ENCODE measurements at regions not wholly inside any gene's neighbourhood (a gene's known extent, or its start where the extent isn't known, plus 50 kb on each side); places are given as distances from the start of the nearest gene placed in this dataset.

- no peak for TF ChIP-seq ZFX (IDR thresholded peaks at IDR 0.05)
- TF ChIP-seq, protein P1, sequence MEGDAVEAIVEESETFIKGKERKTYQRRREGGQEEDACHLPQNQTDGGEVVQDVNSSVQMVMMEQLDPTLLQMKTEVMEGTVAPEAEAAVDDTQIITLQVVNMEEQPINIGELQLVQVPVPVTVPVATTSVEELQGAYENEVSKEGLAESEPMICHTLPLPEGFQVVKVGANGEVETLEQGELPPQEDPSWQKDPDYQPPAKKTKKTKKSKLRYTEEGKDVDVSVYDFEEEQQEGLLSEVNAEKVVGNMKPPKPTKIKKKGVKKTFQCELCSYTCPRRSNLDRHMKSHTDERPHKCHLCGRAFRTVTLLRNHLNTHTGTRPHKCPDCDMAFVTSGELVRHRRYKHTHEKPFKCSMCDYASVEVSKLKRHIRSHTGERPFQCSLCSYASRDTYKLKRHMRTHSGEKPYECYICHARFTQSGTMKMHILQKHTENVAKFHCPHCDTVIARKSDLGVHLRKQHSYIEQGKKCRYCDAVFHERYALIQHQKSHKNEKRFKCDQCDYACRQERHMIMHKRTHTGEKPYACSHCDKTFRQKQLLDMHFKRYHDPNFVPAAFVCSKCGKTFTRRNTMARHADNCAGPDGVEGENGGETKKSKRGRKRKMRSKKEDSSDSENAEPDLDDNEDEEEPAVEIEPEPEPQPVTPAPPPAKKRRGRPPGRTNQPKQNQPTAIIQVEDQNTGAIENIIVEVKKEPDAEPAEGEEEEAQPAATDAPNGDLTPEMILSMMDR (conservative IDR thresholded peaks at IDR 0.05), result no peak
- no peak overlapping the region for H3K27ac ChIP-seq
Measured at GRCh38 chr6:169156793-169157147, 96.9 kb downstream of the THBS2 start.

DNA sequence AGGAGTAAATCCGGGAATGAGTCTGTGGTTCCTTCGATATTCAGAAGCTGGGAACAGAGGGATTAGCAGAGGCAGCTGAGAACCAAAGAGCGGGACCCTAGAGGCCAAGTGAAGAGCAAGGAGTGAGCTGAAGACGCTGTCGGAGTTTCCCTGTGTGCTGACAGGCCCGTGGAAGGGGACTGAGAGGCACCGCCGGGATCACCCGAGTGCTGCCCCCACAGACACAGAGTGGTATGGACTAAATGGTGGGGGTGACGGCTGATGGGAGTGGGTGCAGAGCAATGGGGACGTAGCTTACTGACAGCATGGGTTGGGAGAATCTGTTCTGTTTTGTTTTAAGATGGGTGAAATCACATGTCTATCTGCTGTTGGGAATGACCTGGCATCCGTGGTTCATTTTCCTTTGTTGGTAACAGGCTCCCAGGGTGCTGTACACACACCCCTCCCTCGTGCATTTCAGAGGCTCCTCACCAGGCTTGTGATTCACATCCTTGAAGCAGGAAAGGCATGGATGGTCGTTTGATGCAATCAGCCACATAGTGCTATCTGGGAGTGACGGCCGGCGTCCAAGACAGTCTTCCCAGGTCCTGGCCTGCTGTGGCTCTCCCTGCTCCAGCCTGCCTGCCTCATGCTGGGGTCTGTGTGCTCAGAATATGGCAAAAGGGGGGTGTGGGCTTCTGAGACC is 97.4 kb downstream of the THBS2 start:
- no peak overlapping the region for H3K27ac ChIP-seq
- TF ChIP-seq ZFX (IDR thresholded peaks at IDR 0.05), result no peak
- TF ChIP-seq, protein P1 (conservative IDR thresholded peaks at IDR 0.05), result no peak

GRCh38 chr6:169155481-169155880 is 98.2 kb downstream of the THBS2 start:
- TF ChIP-seq, protein P1 (conservative IDR thresholded peaks at IDR 0.05), result no peak
- TF ChIP-seq ZFX (IDR thresholded peaks at IDR 0.05), result no peak

GRCh38 chr6:169153401-169153800 is 100.2 kb downstream of the THBS2 start:
- no peak overlapping the region for H3K27ac ChIP-seq
- TF ChIP-seq ZFX (IDR thresholded peaks at IDR 0.05), result no peak
- TF ChIP-seq, protein P1 (conservative IDR thresholded peaks at IDR 0.05), result no peak

More at GRCh38 chr6:169155481-169155880, 98.2 kb downstream of the THBS2 start:
- H3K27ac ChIP-seq, result no peak overlapping the region

GRCh38 chr6:169146521-169146920 is 107.1 kb downstream of the THBS2 start:
- no peak overlapping the region for H3K27ac ChIP-seq
- TF ChIP-seq ZFX (IDR thresholded peaks at IDR 0.05), result no peak
- TF ChIP-seq, protein P1 (conservative IDR thresholded peaks at IDR 0.05), result no peak

- TF ChIP-seq, protein P1 (conservative IDR thresholded peaks at IDR 0.05), result no peak
- TF ChIP-seq ZFX (IDR thresholded peaks at IDR 0.05), result no peak
- H3K27ac ChIP-seq, result no peak overlapping the region
Measured at GRCh38 chr6:169145991-169146501, 107.6 kb downstream of the THBS2 start.

DNA sequence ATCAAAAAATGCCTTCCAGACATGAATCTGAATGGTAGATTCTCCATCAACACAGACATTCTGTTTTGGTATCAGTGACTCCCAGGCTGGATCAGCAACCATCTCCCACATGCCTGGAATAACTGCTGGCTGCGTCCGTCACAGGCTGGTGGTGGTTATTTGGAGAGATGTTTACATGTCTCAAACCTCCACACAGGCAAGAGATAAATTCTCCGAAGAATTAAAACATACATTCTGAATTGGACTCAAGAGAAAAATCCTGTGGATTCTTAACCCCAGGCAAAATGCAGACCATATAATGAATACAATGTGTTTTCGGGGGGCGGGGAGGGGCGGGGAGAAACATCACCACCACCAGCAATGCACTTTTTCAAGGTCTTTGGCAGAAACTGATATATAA is 108.2 kb downstream of the THBS2 start:
- no peak overlapping the region for H3K27ac ChIP-seq
- no peak for TF ChIP-seq ZFX (IDR thresholded peaks at IDR 0.05)
- TF ChIP-seq, protein P1 (conservative IDR thresholded peaks at IDR 0.05), result no peak
